Endothelial cell of umbilical vein (primary cell): ENCODE measurements at regions not wholly inside any gene's neighbourhood (a gene's known extent, or its start where the extent isn't known, plus 50 kb on each side); places are given as distances from the start of the nearest gene placed in this dataset.

ENCODE experiments used
- BruUV-seq: library from RNA; stranded (reverse); fragments of 400-500 nt; replicated peaks from 2 replicates; lab custom pipeline; 2021; lab: Mats Ljungman, UMichigan
- CTCF ChIA-PET: fragments of 300-600, 350-600 bp; sonication (Branson Sonifier 250); formaldehyde crosslinking; loops from one replicate; lab custom pipeline; 2021; ENCODE audit warnings: antibody characterized with exemption, inconsistent platforms; lab: Charles Lee
- POLR2A ChIA-PET: fragments of 300-600, 350-600 bp; sonication (Branson Sonifier 250); formaldehyde crosslinking; loops from one replicate; lab custom pipeline; 2021; ENCODE audit warnings: antibody characterized with exemption, inconsistent platforms; lab: Charles Lee
- DNase-seq: peaks from one replicate; pipeline ENCODE4 v3.0.0-alpha.2; 2011; ENCODE audit warnings: low read depth, low spot score
- FAIRE-seq: peaks from 2 replicates; lab custom pipeline; 2011; peaks lifted over from hg19 to GRCh38; lab: Jason Lieb, UNC
- H2AFZ ChIP-seq: 2 replicates; pipeline ENCODE4 v1.6.0; 2012; ENCODE audit warnings: low read depth, low read length, control low read depth, inconsistent platforms
- H3K27ac ChIP-seq: 2 replicates; pipeline ENCODE4 v1.5.1; 2011; ENCODE audit warnings: low read depth, mild to moderate bottlenecking, control low read depth, low read length, moderate library complexity; ENCODE audit not compliant: insufficient read depth
- H3K27me3 ChIP-seq, 2 experiments: 2 replicates each; pipeline versions ENCODE4 v1.6.0 to v1.6.1; 2011; ENCODE audit warnings: low read length in 2 of 2, mixed read lengths in 1 of 2; ENCODE audit not compliant: control insufficient read depth in 2 of 2, insufficient read depth in 2 of 2
- H3K36me3 ChIP-seq, 2 experiments: 2 replicates in 1 of 2; 3 replicates in 1 of 2; pipeline ENCODE4 v1.5.1; 2011; ENCODE audit warnings: low read length in 2 of 2, mild to moderate bottlenecking in 1 of 2, moderate library complexity in 1 of 2; ENCODE audit not compliant: control insufficient read depth in 2 of 2, insufficient read depth in 2 of 2; ENCODE audit errors: extremely low read depth in 1 of 2
- H3K4me1 ChIP-seq: 3 replicates; pipeline ENCODE4 v1.5.1; 2011; ENCODE audit warnings: mild to moderate bottlenecking, low read length; ENCODE audit not compliant: control insufficient read depth, insufficient read depth; ENCODE audit errors: extremely low read depth
- H3K4me2 ChIP-seq: 2 replicates; pipeline ENCODE4 v1.6.1; 2011; ENCODE audit warnings: low read length, control low read depth, mixed read lengths; ENCODE audit not compliant: insufficient read depth
- H3K4me3 ChIP-seq, 3 experiments: fragments of 200-600 bp in 1 of 3; sonication (generic), shearing (Covaris generic) in 1 of 3; replicated peaks in 1 of 3; 2 replicates each; pipeline ENCODE4 v1.5.1; 2011 to 2016; ENCODE audit warnings: control low read depth in 3 of 3, low read length in 3 of 3, mild to moderate bottlenecking in 2 of 3, inconsistent platforms in 1 of 3, low read depth in 1 of 3, moderate library complexity in 1 of 3; ENCODE audit not compliant: insufficient read depth in 1 of 3
- H3K79me2 ChIP-seq: 2 replicates; pipeline ENCODE4 v1.6.0; 2012; ENCODE audit warnings: low read length, inconsistent platforms; ENCODE audit not compliant: control insufficient read depth, insufficient read depth
- H3K9ac ChIP-seq: replicated peaks from 2 replicates; pipeline ENCODE3; 2011; ENCODE audit warnings: low read length, control low read depth; ENCODE audit not compliant: insufficient read depth; ENCODE audit errors: extremely low read depth
- H3K9me1 ChIP-seq: replicated peaks from 3 replicates; pipeline ENCODE4 v1.6.0; 2011; ENCODE audit warnings: mild to moderate bottlenecking, low read length; ENCODE audit not compliant: control insufficient read depth, insufficient read depth; ENCODE audit errors: extremely low read depth
- H3K9me3 ChIP-seq: replicated peaks from 2 replicates; pipeline ENCODE4 v1.5.1; 2012; ENCODE audit warnings: low read length, inconsistent platforms; ENCODE audit not compliant: control insufficient read depth, insufficient read depth
- H4K20me1 ChIP-seq: replicated peaks from 2 replicates; pipeline ENCODE3; 2011; ENCODE audit warnings: mild to moderate bottlenecking, low read length; ENCODE audit not compliant: control insufficient read depth, insufficient read depth; ENCODE audit errors: extremely low read depth
- EZH2 ChIP-seq: IDR thresholded peaks from 2 replicates; pipeline ENCODE4 v1.6.1; 2012; ENCODE audit warnings: borderline replicate concordance, low read depth, mild to moderate bottlenecking, moderate library complexity, low read length, inconsistent platforms; ENCODE audit not compliant: severe bottlenecking
- FOS ChIP-seq: IDR thresholded peaks from 2 replicates; pipeline ENCODE4 v1.6.1; 2011; ENCODE audit warnings: mild to moderate bottlenecking, low read length, moderate library complexity, borderline replicate concordance; ENCODE audit not compliant: insufficient read depth
- GATA2 ChIP-seq: IDR thresholded peaks from 2 replicates; pipeline ENCODE4 v1.7.0; 2011; ENCODE audit warnings: low read depth, mild to moderate bottlenecking, moderate library complexity, mixed read lengths, low read length; ENCODE audit not compliant: insufficient read length, insufficient read depth
- JUN ChIP-seq: IDR thresholded peaks from 2 replicates; pipeline ENCODE4 v1.6.1; 2011; ENCODE audit warnings: borderline replicate concordance, low read depth; ENCODE audit not compliant: insufficient read length, insufficient read depth
- MAX ChIP-seq: IDR thresholded peaks from 2 replicates; pipeline ENCODE4 v1.6.1; 2011; ENCODE audit not compliant: insufficient read depth, insufficient read length
- MYC ChIP-seq: IDR thresholded peaks from one replicate; pipeline ENCODE4 v1.6.1; 2011; ENCODE audit warnings: mild to moderate bottlenecking, low read depth, low read length
- POLR2A ChIP-seq: IDR thresholded peaks from 2 replicates; pipeline ENCODE4 v1.6.1; 2012; ENCODE audit warnings: low read depth, mild to moderate bottlenecking, control low read depth, low read length
- POLR2AphosphoS5 ChIP-seq: IDR thresholded peaks from 2 replicates; pipeline ENCODE4 v1.6.1; 2012; ENCODE audit warnings: low read depth, mild to moderate bottlenecking, control low read depth, low read length, moderate library complexity; ENCODE audit not compliant: insufficient read depth
- dilution Hi-C: fragments of 300-500 bp; cut with MboI; formaldehyde crosslinking; loops from one replicate; pipeline ENCODE4 v1.15.0; 2019; ENCODE audit warnings: low sequenced_read_pairs; ENCODE audit not compliant: extremely low pct_ligation_motif_present
- intact Hi-C: fragments of 100-400 bp; cut with micrococcal nuclease; formaldehyde crosslinking; loops from one replicate; pipeline ENCODE4 v1.10.0; 2022
- TF ChIP-seq, protein P1 (sequence below), 2 donors: IDR thresholded peaks; 1 replicate in 1 of 2; 2 replicates in 1 of 2; pipeline ENCODE4 v1.5.1; 2011; ENCODE audit warnings: low read length in 2 of 2, mild to moderate bottlenecking in 2 of 2, moderate library complexity in 2 of 2, control low read depth in 1 of 2, inconsistent platforms in 1 of 2, low read depth in 1 of 2; ENCODE audit not compliant: insufficient read depth in 1 of 2; ENCODE audit errors: extremely low read depth in 1 of 2

- Histone ChIP-seq H3K79me2 (no peaks in the 10 kb centered on the region), H3K4me1 (peaks cover 14% of the 10 kb centered on the region), H4K20me1 (no peaks in the 10 kb centered on the region), H3K9ac (no peak overlapping the region), H3K36me3 (no peaks in the 10 kb centered on the region), H3K4me3 (no peak overlapping the region), H3K9me3 (no peaks in the 10 kb centered on the region), H3K27ac (no peak overlapping the region), H3K4me2 (no peak overlapping the region), H3K9me1 (no peaks in the 10 kb centered on the region), H3K27me3 (no peaks in the 10 kb centered on the region), H2AFZ (no peak overlapping the region)
- FAIRE-seq (no peak), DNase-seq (no peak)
- ChIA-PET POLR2A (no interaction called here), CTCF (interaction anchor here (1.7 kb wide), 1 partner anchor 12 kb away, joined by 8 read pairs; no protein-coding TSS in a partner anchor)
- dilution Hi-C loops, result no loop called here
- TF ChIP-seq FOS (no peak), MAX (no peak), JUN (no peak), MYC (no peak), EZH2 (no peak), POLR2AphosphoS5 (no peak), POLR2A (no peak), GATA2 (no peak)
- TF ChIP-seq, protein P1, sequence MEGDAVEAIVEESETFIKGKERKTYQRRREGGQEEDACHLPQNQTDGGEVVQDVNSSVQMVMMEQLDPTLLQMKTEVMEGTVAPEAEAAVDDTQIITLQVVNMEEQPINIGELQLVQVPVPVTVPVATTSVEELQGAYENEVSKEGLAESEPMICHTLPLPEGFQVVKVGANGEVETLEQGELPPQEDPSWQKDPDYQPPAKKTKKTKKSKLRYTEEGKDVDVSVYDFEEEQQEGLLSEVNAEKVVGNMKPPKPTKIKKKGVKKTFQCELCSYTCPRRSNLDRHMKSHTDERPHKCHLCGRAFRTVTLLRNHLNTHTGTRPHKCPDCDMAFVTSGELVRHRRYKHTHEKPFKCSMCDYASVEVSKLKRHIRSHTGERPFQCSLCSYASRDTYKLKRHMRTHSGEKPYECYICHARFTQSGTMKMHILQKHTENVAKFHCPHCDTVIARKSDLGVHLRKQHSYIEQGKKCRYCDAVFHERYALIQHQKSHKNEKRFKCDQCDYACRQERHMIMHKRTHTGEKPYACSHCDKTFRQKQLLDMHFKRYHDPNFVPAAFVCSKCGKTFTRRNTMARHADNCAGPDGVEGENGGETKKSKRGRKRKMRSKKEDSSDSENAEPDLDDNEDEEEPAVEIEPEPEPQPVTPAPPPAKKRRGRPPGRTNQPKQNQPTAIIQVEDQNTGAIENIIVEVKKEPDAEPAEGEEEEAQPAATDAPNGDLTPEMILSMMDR (IDR thresholded peaks at IDR 0.05; ENCODE audit: extremely low read depth in 1 of 2, insufficient read depth in 1 of 2, low read depth in 1 of 2, low read length in 2 of 2), result no peak
- BruUV-seq, result no TSS peak
- intact Hi-C loops, result no loop called here
Measured at GRCh38 chr12:47385653-47386052, 305.9 kb upstream of the AMIGO2 start.
